Caco-2 (cell line): ENCODE measurements at regions not wholly inside any gene's neighbourhood (a gene's known extent, or its start where the extent isn't known, plus 50 kb on each side); places are given as distances from the start of the nearest gene placed in this dataset.

Source experiments
- BruUV-seq: library from RNA; stranded (reverse); fragments of 400-500 nt; replicated peaks from 2 replicates; lab custom pipeline; 2021; lab: Mats Ljungman, UMichigan
- CTCF ChIA-PET: fragments of 300-600 bp; sonication (Branson Sonifier 250); formaldehyde crosslinking; loops from one replicate; lab custom pipeline; 2022; ENCODE audit warnings: antibody characterized with exemption; lab: Charles Lee
- POLR2A ChIA-PET: fragments of 300-600 bp; sonication (Branson Sonifier 250); formaldehyde crosslinking; loops from one replicate; lab custom pipeline; 2022; ENCODE audit warnings: antibody characterized with exemption; lab: Charles Lee
- DNase-seq, 2 experiments: peaks; one replicate each; pipeline versions ENCODE4 v3.0.0 to v3.0.0-alpha.2; 2020 to 2022
- H3K27me3 ChIP-seq: replicated peaks from 2 replicates; pipeline ENCODE4 v1.6.0; 2011; ENCODE audit warnings: low read length; ENCODE audit not compliant: control insufficient read depth, insufficient read depth
- H3K36me3 ChIP-seq: 2 replicates; pipeline ENCODE4 v1.5.1; 2011; ENCODE audit warnings: low read length; ENCODE audit not compliant: control insufficient read depth, insufficient read depth
- H3K4me1 ChIP-seq: fragments of 250-450 bp; sonication (Bioruptor Pico); 2 replicates; pipeline ENCODE4 v1.5.1; 2020; ENCODE audit warnings: mild to moderate bottlenecking
- H3K4me3 ChIP-seq: 2 replicates; pipeline ENCODE4 v1.5.1; 2011; ENCODE audit warnings: low read depth, mild to moderate bottlenecking, control low read depth, low read length
- H3K9me3 ChIP-seq: fragments of 250-450 bp; sonication (Bioruptor Pico); 2 replicates; pipeline ENCODE4 v1.5.1; 2020; ENCODE audit warnings: mild to moderate bottlenecking, moderate library complexity
- H3K27ac Mint-ChIP-seq: one replicate; pipeline ENCODE4 v1.8.0; 2022; ENCODE audit warnings: mixed read lengths; ENCODE audit not compliant: unreplicated experiment
- H3K27me3 Mint-ChIP-seq: one replicate; pipeline ENCODE4 v1.8.0; 2022; ENCODE audit warnings: mixed read lengths; ENCODE audit not compliant: insufficient read depth, unreplicated experiment
- H3K36me3 Mint-ChIP-seq: one replicate; pipeline ENCODE4 v1.8.0; 2022; ENCODE audit warnings: mild to moderate bottlenecking, mixed read lengths; ENCODE audit not compliant: insufficient read depth, unreplicated experiment
- H3K4me1 Mint-ChIP-seq: one replicate; pipeline ENCODE4 v1.8.0; 2022; ENCODE audit warnings: low read depth, mixed read lengths; ENCODE audit not compliant: unreplicated experiment
- H3K4me3 Mint-ChIP-seq: one replicate; pipeline ENCODE4 v1.8.0; 2022; ENCODE audit warnings: mild to moderate bottlenecking, moderate library complexity, mixed read lengths; ENCODE audit not compliant: unreplicated experiment
- H3K9me3 Mint-ChIP-seq: one replicate; pipeline ENCODE4 v1.8.0; 2022; ENCODE audit warnings: mixed read lengths; ENCODE audit not compliant: unreplicated experiment
- intact Hi-C: fragments of 100-400 bp; cut with micrococcal nuclease; formaldehyde crosslinking; loops from one replicate; pipeline ENCODE4 v1.10.0; 2022; ENCODE audit not compliant: unreplicated experiment
- TF ChIP-seq, protein P1 (sequence below), 2 experiments: fragments of 200-600 bp in 1 of 2; IDR thresholded peaks; 1 replicate in 1 of 2; 2 replicates in 1 of 2; pipeline versions ENCODE4 v1.5.1 to v1.8.0; 2011 to 2022; ENCODE audit warnings: antibody characterized with exemption in 1 of 2, control low read depth in 1 of 2, inconsistent platforms in 1 of 2, low read depth in 1 of 2, low read length in 1 of 2, mild to moderate bottlenecking in 1 of 2, moderate library complexity in 1 of 2; ENCODE audit not compliant: insufficient read depth in 1 of 2, severe bottlenecking in 1 of 2, unreplicated experiment in 1 of 2

DNA sequence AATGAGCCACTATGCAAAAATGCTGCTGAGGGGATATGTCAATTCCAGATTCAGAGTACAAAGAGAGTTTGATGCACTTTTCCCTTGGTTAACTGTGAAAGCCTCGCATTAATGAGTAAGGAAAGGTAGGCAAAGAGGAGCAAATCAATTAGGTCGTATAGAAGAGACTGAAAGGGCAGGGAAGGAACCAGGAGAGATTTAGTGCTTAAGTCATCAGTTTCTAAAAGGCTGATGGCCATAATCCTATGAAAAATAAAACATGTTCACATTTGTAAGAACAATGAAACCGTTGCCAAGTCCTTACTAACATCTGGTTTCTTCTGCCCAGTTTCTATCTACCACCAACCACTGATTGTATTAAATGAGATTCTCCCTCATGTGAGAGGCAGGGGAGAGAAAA lies 118.4 kb upstream of the PALMD start:
- Mint-ChIP-seq H3K27me3 (no peaks in the 10 kb centered on the region), H3K9me3 (no peaks in the 10 kb centered on the region), H3K27ac (no peak overlapping the region), H3K4me3 (no peak overlapping the region), H3K36me3 (no peaks in the 10 kb centered on the region), H3K4me1 (no peaks in the 10 kb centered on the region)
- BruUV-seq: no TSS peak
- H3K4me3 ChIP-seq: no peak overlapping the region
- ChIA-PET CTCF (interaction anchor here (0.6 kb wide), 1 partner anchor 17 kb away, joined by 3 read pairs; no protein-coding TSS in a partner anchor), POLR2A (no interaction called here)
- H3K9me3 ChIP-seq: no peaks in the 10 kb centered on the region
- no peaks in the 10 kb centered on the region for H3K4me1 ChIP-seq
- TF ChIP-seq, protein P1, sequence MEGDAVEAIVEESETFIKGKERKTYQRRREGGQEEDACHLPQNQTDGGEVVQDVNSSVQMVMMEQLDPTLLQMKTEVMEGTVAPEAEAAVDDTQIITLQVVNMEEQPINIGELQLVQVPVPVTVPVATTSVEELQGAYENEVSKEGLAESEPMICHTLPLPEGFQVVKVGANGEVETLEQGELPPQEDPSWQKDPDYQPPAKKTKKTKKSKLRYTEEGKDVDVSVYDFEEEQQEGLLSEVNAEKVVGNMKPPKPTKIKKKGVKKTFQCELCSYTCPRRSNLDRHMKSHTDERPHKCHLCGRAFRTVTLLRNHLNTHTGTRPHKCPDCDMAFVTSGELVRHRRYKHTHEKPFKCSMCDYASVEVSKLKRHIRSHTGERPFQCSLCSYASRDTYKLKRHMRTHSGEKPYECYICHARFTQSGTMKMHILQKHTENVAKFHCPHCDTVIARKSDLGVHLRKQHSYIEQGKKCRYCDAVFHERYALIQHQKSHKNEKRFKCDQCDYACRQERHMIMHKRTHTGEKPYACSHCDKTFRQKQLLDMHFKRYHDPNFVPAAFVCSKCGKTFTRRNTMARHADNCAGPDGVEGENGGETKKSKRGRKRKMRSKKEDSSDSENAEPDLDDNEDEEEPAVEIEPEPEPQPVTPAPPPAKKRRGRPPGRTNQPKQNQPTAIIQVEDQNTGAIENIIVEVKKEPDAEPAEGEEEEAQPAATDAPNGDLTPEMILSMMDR (IDR thresholded peaks at IDR 0.05; ENCODE audit: insufficient read depth in 1 of 2, low read depth in 1 of 2, low read length in 1 of 2, severe bottlenecking in 1 of 2, unreplicated experiment in 1 of 2): no peak
- no peaks in the 10 kb centered on the region for H3K27me3 ChIP-seq
- DNase-seq: no peak
- no peaks in the 10 kb centered on the region for H3K36me3 ChIP-seq
- intact Hi-C loops: loop anchor here (2.0 to 10.0 kb wide), 2 partner anchors 117 to 347 kb away; partner anchors contain the start of gene PALMD

DNA sequence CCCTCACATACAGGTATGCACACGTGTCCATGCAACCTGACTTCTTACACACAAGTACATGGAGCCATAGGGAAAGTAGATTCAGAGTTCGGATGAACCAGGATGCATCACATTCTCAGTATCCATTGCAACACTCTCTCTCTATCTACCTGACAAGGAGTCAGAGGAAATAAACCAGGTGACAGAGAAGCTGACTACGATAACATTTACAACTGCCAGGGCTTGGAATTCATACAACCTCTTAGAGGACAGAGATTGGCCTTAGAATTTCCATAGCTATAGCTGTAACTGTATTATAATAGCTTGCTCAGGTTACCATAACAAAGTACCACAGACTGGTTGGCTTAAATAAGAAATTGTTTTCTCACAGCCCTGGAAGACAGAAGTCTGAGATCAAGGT lies 116.9 kb upstream of the PALMD start:
- Histone ChIP-seq H3K4me1 (no peaks in the 10 kb centered on the region), H3K27me3 (no peaks in the 10 kb centered on the region), H3K36me3 (no peaks in the 10 kb centered on the region), H3K9me3 (no peaks in the 10 kb centered on the region), H3K4me3 (no peak overlapping the region)
- Mint-ChIP-seq H3K9me3 (no peaks in the 10 kb centered on the region), H3K27me3 (no peaks in the 10 kb centered on the region), H3K36me3 (no peaks in the 10 kb centered on the region), H3K4me1 (no peaks in the 10 kb centered on the region), H3K27ac (no peak overlapping the region), H3K4me3 (no peak overlapping the region)
- ChIA-PET CTCF (no interaction called here), POLR2A (no interaction called here)
- intact Hi-C loops: loop anchor here (10.0 kb wide), 1 partner anchor 116 kb away; the partner anchor contains the start of gene PALMD
- DNase-seq: no peak
- BruUV-seq: no TSS peak
- TF ChIP-seq, protein P1 (IDR thresholded peaks at IDR 0.05; ENCODE audit: insufficient read depth in 1 of 2, low read depth in 1 of 2, low read length in 1 of 2, severe bottlenecking in 1 of 2, unreplicated experiment in 1 of 2): no peak

DNA sequence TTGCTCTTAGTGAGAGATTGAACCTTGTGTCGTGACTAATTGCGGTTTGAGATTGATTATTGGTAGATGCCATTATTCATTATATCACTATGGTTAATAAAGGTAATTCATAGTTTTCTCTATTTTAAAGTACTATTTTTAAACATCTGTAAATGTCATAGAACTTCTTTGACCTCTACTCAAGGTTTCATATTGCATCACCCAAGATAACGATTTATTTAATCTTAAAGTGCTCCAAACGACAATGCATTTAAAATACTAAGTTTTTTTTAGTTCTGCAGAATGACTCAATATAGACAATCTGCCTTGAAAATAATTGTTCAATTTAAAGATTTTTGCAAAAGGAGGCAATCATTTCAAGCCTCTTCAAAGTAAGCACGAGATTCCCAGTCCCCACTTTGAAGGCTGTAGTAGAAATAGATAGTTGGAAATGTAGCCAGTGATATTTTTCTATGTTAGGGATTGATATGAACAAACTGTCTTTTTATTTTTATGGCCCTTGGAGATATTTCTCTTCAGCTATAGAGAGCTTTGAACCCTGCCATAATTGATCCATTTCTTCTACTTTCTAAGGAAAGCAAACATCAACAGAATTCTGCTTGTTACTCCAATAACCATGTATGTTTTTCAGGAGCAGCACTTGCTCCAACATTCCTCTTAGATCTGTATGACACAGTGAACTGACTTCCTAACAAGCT lies 114.2 kb upstream of the PALMD start:
- Mint-ChIP-seq H3K9me3 (no peaks in the 10 kb centered on the region), H3K36me3 (no peaks in the 10 kb centered on the region), H3K4me1 (no peaks in the 10 kb centered on the region), H3K27ac (no peak overlapping the region), H3K27me3 (no peaks in the 10 kb centered on the region), H3K4me3 (no peak overlapping the region)
- no TSS peak for BruUV-seq
- no peak overlapping the region for H3K4me3 ChIP-seq
- no peak for DNase-seq
- CTCF ChIA-PET: no interaction called here
- POLR2A ChIA-PET: no interaction called here
- intact Hi-C loops: no loop called here
- H3K4me1 ChIP-seq: no peaks in the 10 kb centered on the region
- TF ChIP-seq, protein P1 (IDR thresholded peaks at IDR 0.05; ENCODE audit: insufficient read depth in 1 of 2, low read depth in 1 of 2, low read length in 1 of 2, severe bottlenecking in 1 of 2, unreplicated experiment in 1 of 2): no peak
- H3K27me3 ChIP-seq: no peaks in the 10 kb centered on the region
- H3K36me3 ChIP-seq: no peaks in the 10 kb centered on the region
- no peaks in the 10 kb centered on the region for H3K9me3 ChIP-seq
